CD4-positive, alpha-beta T cell treated with Interleukin-2 at 100 ng/mL for 4 hours (primary cell): ENCODE measurements at regions not wholly inside any gene's neighbourhood (a gene's known extent, or its start where the extent isn't known, plus 50 kb on each side); places are given as distances from the start of the nearest gene placed in this dataset.

Experiments used
- DNase-seq: peaks from one replicate; pipeline ENCODE4 v3.0.0-alpha.2; 2020; ENCODE audit warnings: low spot score

- no peak for DNase-seq
Observed at GRCh38 chr20:39103732-39104131, 141.6 kb downstream of the DHX35 start.

- DNase-seq = no peak
Observed at GRCh38 chr20:39103305-39103704, 141.2 kb downstream of the DHX35 start.

GRCh38 chr20:39101895-39102294, 139.8 kb downstream of the DHX35 start:
- DNase-seq = no peak

- no peak for DNase-seq
Observed at GRCh38 chr20:39100691-39101090, 138.5 kb downstream of the DHX35 start.

- DNase-seq = no peak
Observed at GRCh38 chr20:39097889-39098288, 135.7 kb downstream of the DHX35 start.

- no peak for DNase-seq
Observed at GRCh38 chr20:39095870-39096269, 133.7 kb downstream of the DHX35 start.

- no peak for DNase-seq
Observed at GRCh38 chr20:39094391-39094790, 132.2 kb downstream of the DHX35 start.

- no peak for DNase-seq
Observed at GRCh38 chr20:39092733-39093410, 130.7 kb downstream of the DHX35 start.

GRCh38 chr20:39090906-39091305, 128.8 kb downstream of the DHX35 start:
- DNase-seq = no peak

- no peak for DNase-seq
Observed at GRCh38 chr20:39089797-39090196, 127.7 kb downstream of the DHX35 start.
